Stimulated activated naive CD8-positive, alpha-beta T cell treated with anti-CD3 and anti-CD28 coated beads, Interleukin-15, Interleukin-2, amounts not matched to agents 100 ng/mL and 50 ng/mL, for 24 hours (primary cell): ENCODE measurements at regions not wholly inside any gene's neighbourhood (a gene's known extent, or its start where the extent isn't known, plus 50 kb on each side); places are given as distances from the start of the nearest gene placed in this dataset.

Source experiments
- H3K27ac Mint-ChIP-seq: one replicate; pipeline ENCODE4 v1.8.0; 2021; ENCODE audit warnings: mild to moderate bottlenecking, mixed read lengths
- H3K27me3 Mint-ChIP-seq: one replicate; pipeline ENCODE4 v1.8.0; 2021; ENCODE audit warnings: mixed read lengths
- H3K36me3 Mint-ChIP-seq: one replicate; pipeline ENCODE4 v1.8.0; 2021; ENCODE audit warnings: low read depth, mixed read lengths
- H3K4me1 Mint-ChIP-seq: one replicate; pipeline ENCODE4 v1.8.0; 2021; ENCODE audit warnings: low read depth, mixed read lengths
- H3K4me3 Mint-ChIP-seq: one replicate; pipeline ENCODE4 v1.8.0; 2021; ENCODE audit warnings: mild to moderate bottlenecking, mixed read lengths
- H3K9me3 Mint-ChIP-seq: one replicate; pipeline ENCODE4 v1.8.0; 2021; ENCODE audit warnings: mixed read lengths

GRCh38 chr4:89541998-89542397, 234.4 kb upstream of the GPRIN3 start:
- peaks cover 13% of the 10 kb centered on the region for H3K27me3 Mint-ChIP-seq
- H3K4me1 Mint-ChIP-seq, result peaks cover 8% of the 10 kb centered on the region
- H3K36me3 Mint-ChIP-seq, result no peaks in the 10 kb centered on the region
- no peak overlapping the region for H3K27ac Mint-ChIP-seq
- no peak overlapping the region for H3K4me3 Mint-ChIP-seq
- peaks cover 16% of the 10 kb centered on the region for H3K9me3 Mint-ChIP-seq

GRCh38 chr4:89539797-89540711, 232.5 kb upstream of the GPRIN3 start:
- Mint-ChIP-seq H3K27ac (no peak overlapping the region), H3K4me1 (peaks cover 8% of the 10 kb centered on the region), H3K27me3 (peaks cover 23% of the 10 kb centered on the region), H3K36me3 (no peaks in the 10 kb centered on the region), H3K4me3 (no peak overlapping the region), H3K9me3 (peaks cover 23% of the 10 kb centered on the region)

GRCh38 chr4:89539374-89539773, 231.8 kb upstream of the GPRIN3 start:
- Mint-ChIP-seq H3K9me3 (peaks cover 22% of the 10 kb centered on the region), H3K4me1 (peaks cover 8% of the 10 kb centered on the region), H3K4me3 (no peak overlapping the region), H3K27me3 (peaks cover 23% of the 10 kb centered on the region), H3K36me3 (no peaks in the 10 kb centered on the region), H3K27ac (no peak overlapping the region)

GRCh38 chr4:89538886-89539285, 231.3 kb upstream of the GPRIN3 start:
- Mint-ChIP-seq H3K36me3 (no peaks in the 10 kb centered on the region), H3K27ac (no peak overlapping the region), H3K27me3 (peaks cover 27% of the 10 kb centered on the region), H3K4me1 (peaks cover 8% of the 10 kb centered on the region), H3K9me3 (peaks cover 19% of the 10 kb centered on the region), H3K4me3 (no peak overlapping the region)

- Mint-ChIP-seq H3K36me3 (no peaks in the 10 kb centered on the region), H3K4me3 (no peak overlapping the region), H3K9me3 (peaks cover 12% of the 10 kb centered on the region), H3K27me3 (peaks cover 28% of the 10 kb centered on the region), H3K4me1 (peaks cover 8% of the 10 kb centered on the region), H3K27ac (no peak overlapping the region)
Measured at GRCh38 chr4:89538171-89538570, 230.6 kb upstream of the GPRIN3 start.

- Mint-ChIP-seq H3K4me1 (peaks cover 8% of the 10 kb centered on the region), H3K9me3 (peaks cover 7% of the 10 kb centered on the region), H3K36me3 (no peaks in the 10 kb centered on the region), H3K27ac (no peak overlapping the region), H3K4me3 (no peak overlapping the region), H3K27me3 (peaks cover 32% of the 10 kb centered on the region)
Measured at GRCh38 chr4:89537281-89537680, 229.7 kb upstream of the GPRIN3 start.

GRCh38 chr4:89535251-89535650, 227.7 kb upstream of the GPRIN3 start:
- Mint-ChIP-seq H3K4me3 (no peak overlapping the region), H3K27me3 (peaks cover 43% of the 10 kb centered on the region), H3K4me1 (peaks cover 8% of the 10 kb centered on the region), H3K36me3 (no peaks in the 10 kb centered on the region), H3K27ac (no peak overlapping the region), H3K9me3 (peaks cover 7% of the 10 kb centered on the region)

GRCh38 chr4:89534356-89534755, 226.8 kb upstream of the GPRIN3 start:
- Mint-ChIP-seq H3K27ac (no peak overlapping the region), H3K4me3 (no peak overlapping the region), H3K9me3 (peaks cover 7% of the 10 kb centered on the region), H3K36me3 (no peaks in the 10 kb centered on the region), H3K4me1 (peaks cover 2% of the 10 kb centered on the region), H3K27me3 (peaks cover 43% of the 10 kb centered on the region)

GRCh38 chr4:89531932-89532640, 224.5 kb upstream of the GPRIN3 start:
- H3K9me3 Mint-ChIP-seq, result peaks cover 7% of the 10 kb centered on the region
- no peak overlapping the region for H3K27ac Mint-ChIP-seq
- H3K36me3 Mint-ChIP-seq, result no peaks in the 10 kb centered on the region
- H3K4me1 Mint-ChIP-seq, result peaks cover 8% of the 10 kb centered on the region
- no peak overlapping the region for H3K4me3 Mint-ChIP-seq
- H3K27me3 Mint-ChIP-seq, result peaks cover 40% of the 10 kb centered on the region

- peaks cover 8% of the 10 kb centered on the region for H3K4me1 Mint-ChIP-seq
- H3K36me3 Mint-ChIP-seq, result no peaks in the 10 kb centered on the region
- H3K4me3 Mint-ChIP-seq, result no peak overlapping the region
- no peaks in the 10 kb centered on the region for H3K9me3 Mint-ChIP-seq
- H3K27ac Mint-ChIP-seq, result no peak overlapping the region
- H3K27me3 Mint-ChIP-seq, result peaks cover 54% of the 10 kb centered on the region
Measured at GRCh38 chr4:89528526-89529133, 221.0 kb upstream of the GPRIN3 start.

- H3K9me3 Mint-ChIP-seq, result no peaks in the 10 kb centered on the region
- no peak overlapping the region for H3K27ac Mint-ChIP-seq
- peaks cover 72% of the 10 kb centered on the region for H3K27me3 Mint-ChIP-seq
- H3K36me3 Mint-ChIP-seq, result no peaks in the 10 kb centered on the region
- H3K4me3 Mint-ChIP-seq, result no peak overlapping the region
- H3K4me1 Mint-ChIP-seq, result no peaks in the 10 kb centered on the region
Measured at GRCh38 chr4:89521826-89522225, 214.2 kb upstream of the GPRIN3 start.

GRCh38 chr4:89519771-89520320, 212.2 kb upstream of the GPRIN3 start:
- peaks cover 57% of the 10 kb centered on the region for H3K27me3 Mint-ChIP-seq
- no peak overlapping the region for H3K4me3 Mint-ChIP-seq
- H3K4me1 Mint-ChIP-seq, result no peaks in the 10 kb centered on the region
- H3K27ac Mint-ChIP-seq, result no peak overlapping the region
- no peaks in the 10 kb centered on the region for H3K36me3 Mint-ChIP-seq
- H3K9me3 Mint-ChIP-seq, result no peaks in the 10 kb centered on the region

GRCh38 chr4:89518259-89518658, 210.7 kb upstream of the GPRIN3 start:
- Mint-ChIP-seq H3K4me3 (no peak overlapping the region), H3K9me3 (no peaks in the 10 kb centered on the region), H3K27ac (no peak overlapping the region), H3K27me3 (peaks cover 45% of the 10 kb centered on the region), H3K36me3 (no peaks in the 10 kb centered on the region), H3K4me1 (no peaks in the 10 kb centered on the region)

- Mint-ChIP-seq H3K9me3 (no peaks in the 10 kb centered on the region), H3K27ac (no peak overlapping the region), H3K4me3 (no peak overlapping the region), H3K4me1 (peaks cover 9% of the 10 kb centered on the region), H3K27me3 (peaks cover 24% of the 10 kb centered on the region), H3K36me3 (no peaks in the 10 kb centered on the region)
Measured at GRCh38 chr4:89514811-89515210, 207.2 kb upstream of the GPRIN3 start.

GRCh38 chr4:89511776-89512175, 204.2 kb upstream of the GPRIN3 start:
- peaks cover 21% of the 10 kb centered on the region for H3K4me1 Mint-ChIP-seq
- peaks cover 4% of the 10 kb centered on the region for H3K9me3 Mint-ChIP-seq

More at GRCh38 chr4:89511776-89512175, 204.2 kb upstream of the GPRIN3 start:
- Mint-ChIP-seq H3K27me3 (peaks cover 4% of the 10 kb centered on the region), H3K4me3 (no peak overlapping the region), H3K36me3 (no peaks in the 10 kb centered on the region), H3K27ac (no peak overlapping the region)
